WERI-Rb-1 (cell line): ENCODE measurements at regions not wholly inside any gene's neighbourhood (a gene's known extent, or its start where the extent isn't known, plus 50 kb on each side); places are given as distances from the start of the nearest gene placed in this dataset.

Experiments
- DNase-seq: peaks from one replicate; pipeline ENCODE4 v3.0.0-alpha.2; 2020
- H3K27ac ChIP-seq: fragments of 250-450 bp; sonication (Bioruptor Pico); 2 replicates; pipeline ENCODE4 v1.5.1; 2020; ENCODE audit warnings: mild to moderate bottlenecking, moderate library complexity
- H3K27me3 ChIP-seq: fragments of 250-450 bp; sonication (Bioruptor Pico); 2 replicates; pipeline ENCODE4 v1.5.1; 2021; ENCODE audit warnings: mild to moderate bottlenecking, low read depth, moderate library complexity; ENCODE audit not compliant: insufficient read depth, severe bottlenecking
- H3K36me3 ChIP-seq: fragments of 250-450 bp; sonication (Bioruptor Pico); 2 replicates; pipeline ENCODE4 v1.5.1; 2020; ENCODE audit warnings: mild to moderate bottlenecking, moderate library complexity
- H3K4me3 ChIP-seq: 2 replicates; pipeline ENCODE4 v1.5.1; 2011; ENCODE audit warnings: low read depth, mild to moderate bottlenecking, control low read depth, low read length
- H3K9me3 ChIP-seq: fragments of 250-450 bp; sonication (Bioruptor Pico); 2 replicates; pipeline ENCODE4 v1.5.1; 2021; ENCODE audit warnings: mild to moderate bottlenecking, moderate library complexity; ENCODE audit not compliant: severe bottlenecking
- TF ChIP-seq, protein P1 (sequence below): IDR thresholded peaks from 2 replicates; pipeline ENCODE4 v1.5.1; 2011; ENCODE audit warnings: low read depth, mild to moderate bottlenecking, control low read depth, inconsistent platforms, low read length

DNA sequence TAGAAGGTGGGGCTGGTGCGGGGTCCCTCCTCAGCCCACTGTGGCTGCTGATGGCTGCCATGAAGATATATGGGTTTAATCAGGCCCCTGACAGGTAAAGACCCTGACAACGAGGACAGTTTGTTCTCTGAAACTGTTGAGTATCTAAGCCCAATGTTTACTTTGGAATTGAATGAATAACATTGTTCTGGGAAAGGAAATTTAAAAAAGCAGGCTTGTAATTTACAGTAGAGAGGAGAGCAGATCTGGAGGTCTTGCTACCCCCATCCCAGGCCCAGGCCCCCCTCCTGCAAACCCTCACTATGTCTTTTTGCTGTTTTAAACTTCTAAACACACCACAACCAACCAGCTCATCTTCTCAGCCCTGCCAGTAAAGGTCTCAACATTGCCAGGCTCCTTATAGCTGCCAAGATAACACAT, 171.3 kb downstream of the CDC5L start:
- Histone ChIP-seq H3K4me3 (no peak overlapping the region), H3K27me3 (no peaks in the 10 kb centered on the region), H3K36me3 (no peaks in the 10 kb centered on the region), H3K27ac (no peak overlapping the region), H3K9me3 (no peaks in the 10 kb centered on the region)
- no peak for DNase-seq
- TF ChIP-seq, protein P1, sequence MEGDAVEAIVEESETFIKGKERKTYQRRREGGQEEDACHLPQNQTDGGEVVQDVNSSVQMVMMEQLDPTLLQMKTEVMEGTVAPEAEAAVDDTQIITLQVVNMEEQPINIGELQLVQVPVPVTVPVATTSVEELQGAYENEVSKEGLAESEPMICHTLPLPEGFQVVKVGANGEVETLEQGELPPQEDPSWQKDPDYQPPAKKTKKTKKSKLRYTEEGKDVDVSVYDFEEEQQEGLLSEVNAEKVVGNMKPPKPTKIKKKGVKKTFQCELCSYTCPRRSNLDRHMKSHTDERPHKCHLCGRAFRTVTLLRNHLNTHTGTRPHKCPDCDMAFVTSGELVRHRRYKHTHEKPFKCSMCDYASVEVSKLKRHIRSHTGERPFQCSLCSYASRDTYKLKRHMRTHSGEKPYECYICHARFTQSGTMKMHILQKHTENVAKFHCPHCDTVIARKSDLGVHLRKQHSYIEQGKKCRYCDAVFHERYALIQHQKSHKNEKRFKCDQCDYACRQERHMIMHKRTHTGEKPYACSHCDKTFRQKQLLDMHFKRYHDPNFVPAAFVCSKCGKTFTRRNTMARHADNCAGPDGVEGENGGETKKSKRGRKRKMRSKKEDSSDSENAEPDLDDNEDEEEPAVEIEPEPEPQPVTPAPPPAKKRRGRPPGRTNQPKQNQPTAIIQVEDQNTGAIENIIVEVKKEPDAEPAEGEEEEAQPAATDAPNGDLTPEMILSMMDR = no peak

DNA sequence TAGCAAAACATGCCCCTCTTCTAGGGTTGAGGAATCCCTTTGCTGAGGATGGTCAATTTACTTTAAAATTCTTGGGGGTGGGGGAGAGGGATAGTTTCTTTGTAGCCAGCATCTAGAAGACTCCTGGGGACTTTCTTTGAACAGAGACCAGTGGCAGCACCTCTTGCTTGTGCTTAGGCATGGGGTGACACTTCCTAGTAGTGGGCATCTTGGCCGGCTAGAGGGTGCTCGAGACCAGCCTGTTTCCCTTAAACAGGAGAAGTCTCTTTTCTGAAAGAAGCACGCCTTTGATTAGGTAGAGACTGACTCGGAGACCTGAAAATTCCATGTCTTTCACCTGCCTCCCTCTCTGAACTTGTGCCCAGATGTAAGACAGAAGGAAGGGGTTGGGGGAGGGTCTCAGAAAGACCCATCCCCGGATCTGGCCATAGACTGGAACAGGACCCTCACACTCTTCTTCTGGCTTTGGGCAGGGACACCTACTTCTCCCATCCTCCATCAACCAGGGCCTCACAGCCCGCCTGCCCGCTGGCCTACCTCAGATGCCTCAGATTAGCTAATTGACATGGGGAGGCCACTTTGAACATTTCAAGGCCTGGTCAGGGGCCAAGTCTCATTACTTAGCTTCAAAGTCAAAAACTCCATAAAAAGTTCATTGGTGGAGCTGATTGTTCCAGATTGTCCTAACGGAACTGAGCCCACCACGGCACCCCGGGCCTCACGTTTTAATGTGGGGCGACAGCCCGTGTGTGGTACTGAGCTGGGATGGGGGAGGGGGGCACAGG, 172.2 kb downstream of the CDC5L start:
- Histone ChIP-seq H3K27me3 (no peaks in the 10 kb centered on the region), H3K9me3 (no peaks in the 10 kb centered on the region), H3K4me3 (no peak overlapping the region), H3K27ac (no peak overlapping the region), H3K36me3 (no peaks in the 10 kb centered on the region)
- TF ChIP-seq, protein P1 = no peak
- no peak for DNase-seq

DNA sequence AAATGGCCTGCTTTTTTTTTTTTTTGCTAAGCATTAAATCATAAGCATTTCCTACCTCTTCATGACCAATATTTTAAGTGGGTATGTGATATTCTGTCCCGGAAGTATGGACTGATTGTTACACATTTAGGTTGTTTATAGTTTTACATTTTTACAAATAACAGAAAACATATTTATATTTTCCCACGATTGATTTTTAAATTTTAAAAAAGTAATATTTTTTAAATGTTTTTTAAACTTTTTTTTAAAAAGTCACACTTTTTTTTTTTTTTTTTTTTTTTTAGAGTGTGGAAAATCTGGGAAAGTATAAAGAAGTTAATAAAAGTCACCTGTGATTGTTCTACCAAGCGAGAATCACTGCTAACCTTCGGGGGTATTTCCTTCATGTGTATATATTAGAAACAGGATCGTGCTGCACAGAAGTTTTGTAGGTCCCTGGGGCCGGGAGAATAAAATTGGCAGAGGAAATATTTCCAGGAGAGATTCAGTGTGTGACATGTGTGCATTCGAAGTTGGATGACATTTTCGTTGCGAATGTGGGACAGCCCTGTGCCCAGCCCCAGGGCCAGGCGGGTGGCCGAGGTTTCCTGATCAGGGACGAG, 173.1 kb downstream of the CDC5L start:
- H3K36me3 ChIP-seq = no peaks in the 10 kb centered on the region
- TF ChIP-seq, protein P1 = no peak
- H3K4me3 ChIP-seq = no peak overlapping the region
- H3K27ac ChIP-seq = no peak overlapping the region
- H3K9me3 ChIP-seq = no peaks in the 10 kb centered on the region
- no peaks in the 10 kb centered on the region for H3K27me3 ChIP-seq
- DNase-seq = no peak

DNA sequence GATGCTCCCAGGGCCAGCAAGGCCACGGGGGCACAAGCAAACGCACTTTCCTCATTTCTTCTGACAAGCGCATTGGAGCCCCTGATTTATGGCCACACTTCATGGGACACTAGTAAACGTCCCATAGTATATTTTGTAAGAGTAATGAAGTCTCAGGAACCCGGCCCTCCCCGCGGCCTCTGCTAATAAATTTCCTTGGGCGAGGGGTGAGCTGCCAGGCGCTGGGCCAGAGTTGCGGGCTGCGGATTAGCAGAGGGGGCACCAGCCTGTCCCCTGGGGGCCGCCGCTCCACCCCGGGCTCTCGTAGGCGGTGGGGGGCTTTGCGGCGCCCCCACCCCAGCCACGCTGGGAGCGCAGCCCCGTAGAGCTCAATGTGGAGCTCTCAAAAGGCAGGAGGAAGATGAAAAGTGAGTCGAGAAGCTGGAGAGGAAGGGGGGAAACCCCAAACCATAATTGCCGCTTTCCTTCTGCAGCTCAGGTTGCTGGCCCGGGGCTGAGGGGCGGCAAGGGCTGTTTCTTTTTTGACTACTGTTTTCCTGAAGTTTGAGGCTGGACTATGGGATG, 173.6 kb downstream of the CDC5L start:
- DNase-seq = no peak
- H3K27me3 ChIP-seq = no peaks in the 10 kb centered on the region
- no peaks in the 10 kb centered on the region for H3K9me3 ChIP-seq
- no peak overlapping the region for H3K27ac ChIP-seq
- no peaks in the 10 kb centered on the region for H3K36me3 ChIP-seq
- TF ChIP-seq, protein P1 = no peak
- no peak overlapping the region for H3K4me3 ChIP-seq

DNA sequence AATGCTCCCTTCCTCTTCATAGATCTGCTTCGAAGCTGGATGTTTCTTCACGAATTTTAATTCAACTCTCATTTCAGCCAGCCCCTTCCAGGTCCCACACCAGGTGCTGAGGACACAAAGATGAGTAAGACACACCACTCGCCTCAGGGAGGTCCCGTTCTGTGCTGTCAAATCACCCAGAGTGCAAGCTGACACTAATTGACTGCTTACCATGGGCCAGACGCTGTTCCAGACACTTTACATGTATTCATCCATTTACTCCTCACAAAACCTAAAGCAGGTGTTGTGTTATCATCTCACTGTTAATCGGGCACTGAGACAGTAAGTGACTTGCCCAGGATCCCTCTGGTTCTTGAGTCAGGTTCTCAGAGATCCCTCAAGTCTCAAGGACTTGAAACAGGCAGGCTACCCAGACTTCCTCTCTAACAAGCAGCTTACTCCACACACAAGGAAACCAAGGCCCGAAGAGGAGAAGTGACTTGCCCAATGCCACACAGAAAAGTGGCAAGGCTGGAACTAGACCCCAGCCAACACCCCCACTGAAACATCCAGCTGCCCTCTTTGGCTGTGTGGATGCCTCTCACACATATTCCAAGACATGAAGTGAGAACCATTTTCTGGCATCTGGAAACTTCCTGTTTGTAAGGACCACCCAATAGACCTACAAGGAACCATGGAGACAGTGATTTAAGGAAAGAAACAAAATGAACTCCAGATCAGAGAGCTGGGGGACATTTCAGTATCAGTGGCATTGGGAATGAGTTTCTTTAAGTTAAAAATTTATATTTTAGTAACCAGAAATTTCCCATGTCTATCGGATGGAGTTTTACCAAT, 174.5 kb downstream of the CDC5L start:
- Histone ChIP-seq H3K4me3 (no peak overlapping the region), H3K36me3 (no peaks in the 10 kb centered on the region), H3K27ac (no peak overlapping the region), H3K27me3 (no peaks in the 10 kb centered on the region), H3K9me3 (no peaks in the 10 kb centered on the region)
- no peak for DNase-seq
- TF ChIP-seq, protein P1 = no peak
